ENCODE measurements at regions not wholly inside any gene's neighbourhood (a gene's known extent, or its start where the extent isn't known, plus 50 kb on each side); places are given as distances from the start of the nearest gene placed in this dataset.

- Histone ChIP-seq H3K27me3 (ENCODE audit: insufficient read depth in 3 of 3, low read length in 2 of 3) (no peaks in the 10 kb centered on the region), H3K9me3 (no peaks in the 10 kb centered on the region), H3K4me1 (no peaks in the 10 kb centered on the region), H3K27ac (no peak overlapping the region), H3K36me3 (ENCODE audit: insufficient read depth in 1 of 2, low read depth in 1 of 2) (peaks cover 0 to 2% of the 10 kb centered on the region in 2 donors), H3K4me3 (no peak overlapping the region)
- WGBS, 3 donors, result 44 to 55% (median 52%) methylated on average over 2 of the region's 2 CpGs
- DNase-seq, result no peak
- intact Hi-C loops (cut with DNase I), result no loop called here
- ATAC-seq, result no peak
- TF ChIP-seq CTCF (IDR thresholded peaks at IDR 0.05), result no peak
Measured at GRCh38 chr4:77306496-77306895, 149.5 kb downstream of the CCNG2 start.

GRCh38 chr4:77308843-77309242 is 151.8 kb downstream of the CCNG2 start:
- no peaks in the 10 kb centered on the region for H3K27me3 ChIP-seq (ENCODE audit: insufficient read depth in 3 of 3, low read length in 2 of 3)
- TF ChIP-seq CTCF (IDR thresholded peaks at IDR 0.05), result no peak
- ATAC-seq (no peak), DNase-seq (no peak)
- H3K27ac ChIP-seq, result no peak overlapping the region
- no peaks in the 10 kb centered on the region for H3K9me3 ChIP-seq
- 28 to 48% (median 32%) methylated on average over 1 of the region's 1 CpG for WGBS, 3 donors
- no peaks in the 10 kb centered on the region for H3K36me3 ChIP-seq (ENCODE audit: insufficient read depth in 1 of 2, low read depth in 1 of 2)
- no peaks in the 10 kb centered on the region for H3K4me1 ChIP-seq
- intact Hi-C loops (cut with DNase I), result no loop called here
- no peak overlapping the region for H3K4me3 ChIP-seq

- intact Hi-C loops (cut with DNase I), result no loop called here
- DNase-seq, result no peak
- H3K27me3 ChIP-seq (ENCODE audit: insufficient read depth in 3 of 3, low read length in 2 of 3), result no peaks in the 10 kb centered on the region
- 79 to 87% (median 86%) methylated on average over 2 of the region's 2 CpGs for WGBS, 3 donors
- no peak overlapping the region for H3K27ac ChIP-seq
- no peak overlapping the region for H3K4me3 ChIP-seq
- H3K4me1 ChIP-seq, result no peaks in the 10 kb centered on the region
- no peaks in the 10 kb centered on the region for H3K36me3 ChIP-seq (ENCODE audit: insufficient read depth in 1 of 2, low read depth in 1 of 2)
- no peak for TF ChIP-seq CTCF (IDR thresholded peaks at IDR 0.05)
- H3K9me3 ChIP-seq, result no peaks in the 10 kb centered on the region
- no peak for ATAC-seq
Measured at GRCh38 chr4:77309496-77309895, 152.5 kb downstream of the CCNG2 start.

- Histone ChIP-seq H3K9me3 (no peaks in the 10 kb centered on the region), H3K36me3 (ENCODE audit: insufficient read depth in 1 of 2, low read depth in 1 of 2) (no peaks in the 10 kb centered on the region), H3K4me1 (no peaks in the 10 kb centered on the region), H3K27me3 (ENCODE audit: insufficient read depth in 3 of 3, low read length in 2 of 3) (no peaks in the 10 kb centered on the region), H3K27ac (no peak overlapping the region), H3K4me3 (no peak overlapping the region)
- intact Hi-C loops (cut with DNase I), result no loop called here
- DNase-seq, result no peak
- 24 to 35% (median 27%) methylated on average over 3 of the region's 3 CpGs for WGBS, 3 donors
- no peak for ATAC-seq
- TF ChIP-seq CTCF (IDR thresholded peaks at IDR 0.05), result no peak
Measured at GRCh38 chr4:77310931-77311330, 153.9 kb downstream of the CCNG2 start.

- H3K9me3 ChIP-seq, result no peaks in the 10 kb centered on the region
Measured at GRCh38 chr4:77314697-77315096, 157.7 kb downstream of the CCNG2 start.

More at GRCh38 chr4:77314697-77315096, 157.7 kb downstream of the CCNG2 start:
- no peak overlapping the region for H3K27ac ChIP-seq
- H3K36me3 ChIP-seq (ENCODE audit: insufficient read depth in 1 of 2, low read depth in 1 of 2), result no peaks in the 10 kb centered on the region
- H3K4me3 ChIP-seq, result no peak overlapping the region
- 82 to 87% (median 84%) methylated on average over 4 of the region's 4 CpGs for WGBS, 3 donors
- intact Hi-C loops (cut with DNase I), result no loop called here
- H3K27me3 ChIP-seq (ENCODE audit: insufficient read depth in 3 of 3, low read length in 2 of 3), result no peaks in the 10 kb centered on the region
- ATAC-seq (no peak), DNase-seq (no peak)
- H3K4me1 ChIP-seq, result no peaks in the 10 kb centered on the region
- TF ChIP-seq CTCF (IDR thresholded peaks at IDR 0.05), result no peak

All from psoas muscle (tissue), 7 donors.